ENCODE measurements at regions not wholly inside any gene's neighbourhood (a gene's known extent, or its start where the extent isn't known, plus 50 kb on each side); places are given as distances from the start of the nearest gene placed in this dataset.

- TF ChIP-seq CTCF (IDR thresholded peaks at IDR 0.05) = no peak
- no peak for TF ChIP-seq EP300 (IDR thresholded peaks at IDR 0.05; ENCODE audit: low read depth)
These were observed 939.5 kb upstream of the FANCL start for GRCh38 chr2:59180621-59181020.

Measured in transverse colon (tissue), 3 donors.